Non-pigmented ciliary epithelial cell (primary cell): ENCODE measurements at regions not wholly inside any gene's neighbourhood (a gene's known extent, or its start where the extent isn't known, plus 50 kb on each side); places are given as distances from the start of the nearest gene placed in this dataset.

Source experiments
- DNase-seq: peaks from one replicate; pipeline ENCODE4 v3.0.0-alpha.2; 2010; ENCODE audit warnings: low read depth

- no peak for DNase-seq
Observed at GRCh38 chr6:14837435-14837834, 408.4 kb upstream of the JARID2 start.

- no peak for DNase-seq
Observed at GRCh38 chr6:14838133-14838583, 407.7 kb upstream of the JARID2 start.

DNA sequence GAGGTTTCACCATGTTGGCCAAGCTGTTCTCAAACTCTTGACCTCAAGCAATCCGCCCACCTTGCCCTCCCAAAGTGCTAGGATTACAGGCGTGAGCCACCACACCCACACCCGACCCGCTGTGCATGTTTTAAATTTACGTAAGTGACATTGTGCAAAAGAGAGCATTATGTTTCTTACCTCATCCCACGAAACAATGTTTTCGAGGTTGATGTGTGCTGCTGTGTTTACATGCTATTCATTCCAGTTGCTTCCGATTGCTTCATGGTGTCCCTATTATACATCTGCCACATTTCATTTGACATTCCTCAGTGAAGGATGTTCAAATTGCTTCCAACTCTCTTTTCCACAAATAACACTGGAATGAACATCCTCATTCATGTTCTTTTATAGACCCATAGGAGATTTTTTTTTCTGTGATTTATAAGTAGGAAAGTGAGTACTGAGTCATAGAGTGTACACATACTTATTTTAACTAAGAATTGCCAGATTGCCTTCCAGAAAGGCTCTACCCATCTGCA lies 403.9 kb upstream of the JARID2 start:
- DNase-seq, result peak; percentile 94

DNA sequence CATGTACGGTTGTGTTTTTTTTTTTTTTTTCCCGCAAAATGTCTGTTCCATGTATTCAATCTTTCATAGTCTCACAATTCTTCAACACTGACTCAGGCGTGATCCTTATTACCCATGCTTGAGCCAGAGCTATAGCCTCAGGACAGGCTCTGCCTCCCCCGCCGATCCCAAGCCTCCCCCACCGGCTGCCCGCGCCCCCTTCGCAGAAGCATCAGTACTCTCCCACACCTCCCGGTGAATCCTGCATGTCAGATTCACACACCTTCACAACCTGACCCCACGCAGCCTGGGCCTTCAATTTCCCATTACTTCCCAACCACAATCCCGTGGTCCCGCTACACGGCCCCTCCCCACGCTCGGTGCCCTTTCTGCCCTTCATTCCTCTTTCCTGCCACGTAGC lies 401.5 kb upstream of the JARID2 start:
- no peak for DNase-seq

DNA sequence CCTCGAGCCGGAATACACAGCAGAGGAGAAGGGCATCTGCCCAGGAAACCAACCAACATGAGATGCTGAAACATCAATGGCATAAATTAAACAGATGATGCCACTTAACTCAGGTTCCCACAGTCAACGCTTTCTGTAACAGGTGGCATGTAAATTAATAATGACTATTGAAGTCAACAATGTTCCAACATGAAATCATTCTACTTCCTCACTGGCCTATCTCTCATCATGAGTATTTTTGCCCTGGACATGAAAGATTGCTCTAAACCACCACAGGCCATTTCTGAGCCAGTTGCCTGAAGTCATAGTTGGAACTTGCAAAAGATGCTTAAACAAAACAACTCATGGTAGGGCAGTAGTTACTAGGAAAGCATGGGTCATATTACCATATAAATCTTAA lies 397.9 kb upstream of the JARID2 start:
- DNase-seq, result no peak

DNA sequence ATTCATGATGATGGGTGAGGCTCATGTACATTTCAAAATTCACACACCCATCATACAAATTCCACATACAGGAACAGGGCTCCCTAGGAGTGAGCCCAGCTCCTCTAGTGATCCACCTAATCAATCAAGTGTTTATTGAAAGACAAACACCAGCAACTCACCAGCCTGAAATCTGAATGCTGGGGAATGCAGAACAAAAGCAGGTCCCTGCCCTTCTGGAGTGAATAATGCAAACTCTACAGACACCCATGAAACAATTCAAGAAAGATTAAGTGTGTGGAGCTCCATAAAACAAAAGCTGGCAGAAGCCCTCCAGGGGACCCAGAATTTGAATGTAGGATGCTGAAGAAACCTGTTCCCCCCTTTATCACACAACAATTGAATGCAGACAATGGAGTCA lies 396.7 kb upstream of the JARID2 start:
- DNase-seq, result no peak

- DNase-seq, result no peak
Observed at GRCh38 chr6:14851281-14851680, 394.6 kb upstream of the JARID2 start.

DNA sequence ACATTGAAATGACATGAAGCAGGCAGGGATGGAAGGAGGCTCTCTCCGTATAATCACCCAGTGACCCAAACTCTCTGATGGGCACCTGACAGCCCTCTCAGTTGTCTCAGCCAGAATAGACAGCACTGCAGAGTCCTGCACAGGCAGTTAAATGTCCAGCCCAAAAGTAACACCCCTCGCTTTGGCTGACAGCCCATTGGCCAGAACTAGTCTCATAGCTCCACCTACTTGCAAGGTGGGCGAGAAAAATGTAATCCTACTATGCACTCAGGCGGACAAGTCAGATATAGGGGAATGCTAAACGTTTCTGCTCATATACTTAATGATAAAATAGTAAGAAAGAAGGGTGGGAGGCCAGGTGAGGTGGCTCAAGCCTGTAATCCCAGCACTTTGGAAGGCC lies 393.5 kb upstream of the JARID2 start:
- no peak for DNase-seq

- no peak for DNase-seq
Observed at GRCh38 chr6:14856177-14856576, 389.7 kb upstream of the JARID2 start.

GRCh38 chr6:14857001-14857400 lies 388.9 kb upstream of the JARID2 start:
- no peak for DNase-seq

GRCh38 chr6:14857501-14857900 lies 388.4 kb upstream of the JARID2 start:
- DNase-seq, result no peak

DNA sequence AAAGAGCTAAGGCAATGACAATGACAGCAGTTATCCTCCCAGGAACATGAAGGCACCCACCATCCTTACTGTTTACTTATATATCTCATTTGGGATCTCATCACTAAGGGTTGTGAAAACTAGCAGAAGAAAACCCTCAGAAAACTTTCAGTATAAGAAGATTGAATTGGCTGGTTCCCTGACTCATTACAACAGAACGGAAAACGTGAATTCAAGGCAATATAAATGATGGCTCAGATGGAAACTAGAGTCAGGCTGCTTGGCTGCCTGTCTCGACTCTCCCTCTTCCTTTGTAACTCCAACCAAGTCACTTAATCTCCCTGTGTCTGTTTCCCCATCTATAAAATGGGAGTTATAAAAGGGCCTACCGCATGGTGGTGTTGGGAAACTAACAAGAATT lies 387.1 kb upstream of the JARID2 start:
- DNase-seq, result no peak

GRCh38 chr6:14860774-14861173 lies 385.1 kb upstream of the JARID2 start:
- no peak for DNase-seq

DNA sequence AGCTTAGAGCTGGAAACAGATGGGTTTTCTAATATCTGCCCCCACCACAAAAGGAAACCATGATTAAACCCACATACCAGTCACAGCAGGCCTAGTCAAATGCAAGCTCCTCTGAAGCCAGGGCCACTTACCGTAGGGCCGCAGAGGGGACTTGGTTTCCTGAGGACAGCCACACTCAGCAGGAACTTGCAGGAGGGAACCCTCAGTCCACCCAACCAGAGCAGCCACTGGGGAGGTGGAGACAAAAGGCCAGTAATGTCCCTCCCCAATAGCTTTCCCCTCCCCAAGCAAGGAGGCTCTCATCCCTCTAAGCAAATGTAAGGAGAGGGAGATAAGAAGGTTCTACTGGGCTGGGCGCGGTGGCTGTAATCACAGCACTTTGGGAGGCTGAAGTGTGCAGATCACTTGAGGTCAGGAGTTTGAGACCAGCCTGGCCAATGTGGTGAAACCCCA lies 384.4 kb upstream of the JARID2 start:
- no peak for DNase-seq

DNA sequence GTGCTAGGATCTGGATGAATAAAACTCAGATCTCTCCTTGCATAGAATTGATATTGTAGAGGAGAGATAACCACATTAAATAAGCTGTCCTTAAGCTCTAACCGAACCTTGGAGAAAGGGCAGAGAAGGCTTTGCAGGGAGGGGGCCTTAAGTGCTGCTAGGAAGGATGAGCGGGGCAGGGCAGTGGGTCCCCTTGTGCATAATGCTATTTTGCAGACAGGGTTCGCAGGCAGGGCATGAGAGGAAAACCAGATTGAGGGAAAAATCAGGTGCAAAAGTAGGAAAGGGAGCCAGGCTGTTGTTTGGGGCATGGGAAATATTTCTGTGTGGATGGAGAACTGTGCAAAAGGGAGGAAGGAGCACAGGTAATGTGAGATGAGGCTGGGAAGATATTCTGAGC lies 383.0 kb upstream of the JARID2 start:
- no peak for DNase-seq

- DNase-seq, result no peak
Observed at GRCh38 chr6:14863902-14864850, 381.7 kb upstream of the JARID2 start.

DNA sequence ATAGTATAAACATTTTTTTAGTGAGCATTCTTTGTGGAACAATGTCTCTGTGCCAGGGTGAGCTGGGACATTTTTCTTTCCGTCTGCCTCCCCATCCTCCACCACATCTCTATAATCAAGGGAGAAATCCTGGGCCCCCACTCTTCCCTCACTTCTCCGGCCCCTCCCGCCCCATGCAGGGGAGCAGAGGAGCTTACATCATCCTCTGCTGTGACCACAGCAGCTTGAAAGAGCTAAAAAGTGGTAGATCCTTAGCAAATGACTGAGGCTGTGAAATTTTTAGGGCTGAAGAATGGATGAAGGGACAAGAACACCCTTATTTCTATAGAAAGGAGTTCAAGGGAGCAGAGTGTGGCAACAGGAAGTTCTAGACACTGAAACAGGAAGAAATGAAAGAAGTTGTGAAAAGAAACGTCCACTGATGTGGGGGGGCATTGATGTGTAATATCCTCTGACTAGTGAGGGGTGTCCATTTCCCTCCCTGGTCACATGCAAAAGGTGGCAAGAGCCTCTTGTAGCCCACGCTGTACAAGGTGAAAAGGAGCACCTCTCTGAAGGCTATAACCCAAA lies 380.3 kb upstream of the JARID2 start:
- no peak for DNase-seq

GRCh38 chr6:14867802-14868201 lies 378.1 kb upstream of the JARID2 start:
- no peak for DNase-seq

GRCh38 chr6:14871221-14871620 lies 374.6 kb upstream of the JARID2 start:
- DNase-seq, result no peak

GRCh38 chr6:14873101-14873500 lies 372.8 kb upstream of the JARID2 start:
- no peak for DNase-seq

- no peak for DNase-seq
Observed at GRCh38 chr6:14873781-14874441, 372.0 kb upstream of the JARID2 start.

DNA sequence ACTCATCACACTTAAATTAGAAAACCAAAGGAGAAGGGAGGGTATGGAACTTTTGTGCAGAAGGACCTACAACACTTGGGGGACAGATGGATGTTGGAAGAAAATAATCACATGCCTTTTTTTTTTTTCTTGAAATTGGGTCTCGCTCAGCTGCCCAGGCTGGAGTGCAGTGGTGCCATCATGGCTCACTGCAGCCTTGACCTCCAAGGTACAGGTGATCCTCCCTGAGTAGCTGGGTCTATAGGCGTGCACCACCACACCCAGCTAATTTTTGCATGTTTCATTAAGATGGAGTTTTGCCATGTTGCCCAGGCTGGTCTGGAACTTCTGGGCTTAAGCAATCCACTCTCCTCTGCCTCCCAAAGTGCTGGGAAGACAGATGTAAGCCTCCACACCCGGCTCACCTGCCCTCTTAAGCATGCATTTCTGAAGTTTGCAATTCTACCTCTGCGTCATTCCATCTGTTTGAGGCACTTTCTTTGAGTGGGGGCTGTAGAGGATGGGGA lies 370.8 kb upstream of the JARID2 start:
- DNase-seq, result no peak
